ENCODE measurements at regions not wholly inside any gene's neighbourhood (a gene's known extent, or its start where the extent isn't known, plus 50 kb on each side); places are given as distances from the start of the nearest gene placed in this dataset.

DNA sequence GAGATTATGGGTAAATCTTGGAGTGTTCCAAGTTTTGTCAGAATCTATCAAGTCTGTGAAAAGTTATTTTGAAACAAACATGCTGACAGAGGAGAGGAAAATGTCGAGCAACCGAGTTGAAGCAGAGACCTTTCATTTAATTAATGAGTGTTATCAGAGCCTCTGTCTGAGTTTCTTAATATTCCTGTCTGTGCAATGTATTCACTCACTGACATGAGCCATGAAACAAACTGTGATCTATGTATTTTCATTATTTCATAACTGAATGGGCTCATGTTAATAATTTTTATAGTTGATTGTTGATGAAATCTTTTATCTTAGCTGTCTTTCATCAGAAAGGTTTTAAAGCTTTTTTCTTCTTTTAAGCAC, 144.2 kb upstream of the FAR2 start:
- TF ChIP-seq POLR2AphosphoS5 (IDR thresholded peaks at IDR 0.05) (no peak), CTCF (IDR thresholded peaks at IDR 0.05; ENCODE audit: poor library complexity, severe bottlenecking) (no peak), MXI1 (conservative IDR thresholded peaks at IDR 0.05; ENCODE audit: poor library complexity, severe bottlenecking) (no peak)
- TF ChIP-seq, protein P1, sequence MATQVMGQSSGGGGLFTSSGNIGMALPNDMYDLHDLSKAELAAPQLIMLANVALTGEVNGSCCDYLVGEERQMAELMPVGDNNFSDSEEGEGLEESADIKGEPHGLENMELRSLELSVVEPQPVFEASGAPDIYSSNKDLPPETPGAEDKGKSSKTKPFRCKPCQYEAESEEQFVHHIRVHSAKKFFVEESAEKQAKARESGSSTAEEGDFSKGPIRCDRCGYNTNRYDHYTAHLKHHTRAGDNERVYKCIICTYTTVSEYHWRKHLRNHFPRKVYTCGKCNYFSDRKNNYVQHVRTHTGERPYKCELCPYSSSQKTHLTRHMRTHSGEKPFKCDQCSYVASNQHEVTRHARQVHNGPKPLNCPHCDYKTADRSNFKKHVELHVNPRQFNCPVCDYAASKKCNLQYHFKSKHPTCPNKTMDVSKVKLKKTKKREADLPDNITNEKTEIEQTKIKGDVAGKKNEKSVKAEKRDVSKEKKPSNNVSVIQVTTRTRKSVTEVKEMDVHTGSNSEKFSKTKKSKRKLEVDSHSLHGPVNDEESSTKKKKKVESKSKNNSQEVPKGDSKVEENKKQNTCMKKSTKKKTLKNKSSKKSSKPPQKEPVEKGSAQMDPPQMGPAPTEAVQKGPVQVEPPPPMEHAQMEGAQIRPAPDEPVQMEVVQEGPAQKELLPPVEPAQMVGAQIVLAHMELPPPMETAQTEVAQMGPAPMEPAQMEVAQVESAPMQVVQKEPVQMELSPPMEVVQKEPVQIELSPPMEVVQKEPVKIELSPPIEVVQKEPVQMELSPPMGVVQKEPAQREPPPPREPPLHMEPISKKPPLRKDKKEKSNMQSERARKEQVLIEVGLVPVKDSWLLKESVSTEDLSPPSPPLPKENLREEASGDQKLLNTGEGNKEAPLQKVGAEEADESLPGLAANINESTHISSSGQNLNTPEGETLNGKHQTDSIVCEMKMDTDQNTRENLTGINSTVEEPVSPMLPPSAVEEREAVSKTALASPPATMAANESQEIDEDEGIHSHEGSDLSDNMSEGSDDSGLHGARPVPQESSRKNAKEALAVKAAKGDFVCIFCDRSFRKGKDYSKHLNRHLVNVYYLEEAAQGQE (IDR thresholded peaks at IDR 0.05; ENCODE audit: borderline replicate concordance): no peak
